ENCODE measurements at regions not wholly inside any gene's neighbourhood (a gene's known extent, or its start where the extent isn't known, plus 50 kb on each side); places are given as distances from the start of the nearest gene placed in this dataset.

- no peaks in the 10 kb centered on the region for H3K36me3 ChIP-seq
- DNase-seq: no peak
- H3K4me3 ChIP-seq: no peak overlapping the region
- H3K9me3 ChIP-seq: no peaks in the 10 kb centered on the region
- H3K27me3 ChIP-seq: no peaks in the 10 kb centered on the region
These were observed 617.6 kb downstream of the INHBA start for GRCh38 chr7:41085244-41085643.

DNA sequence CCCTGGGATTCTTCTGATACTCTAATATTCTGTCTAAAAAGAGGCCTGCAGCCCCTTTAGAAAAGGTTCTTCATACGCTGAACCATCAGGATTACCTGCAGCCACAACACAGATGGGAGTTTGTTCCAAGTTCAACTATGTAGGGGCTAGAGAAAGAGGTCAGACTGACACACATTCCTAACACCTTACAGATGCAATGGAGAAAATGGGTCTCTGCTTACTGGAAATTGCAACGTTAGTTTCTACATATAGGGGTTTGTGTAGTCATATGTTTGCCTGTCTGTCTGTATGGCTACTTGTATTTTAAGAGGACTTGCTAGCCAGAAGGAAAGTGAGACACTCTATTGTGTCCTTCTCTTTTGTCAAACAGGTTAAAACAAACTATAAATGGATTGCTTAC lies 618.5 kb downstream of the INHBA start:
- Histone ChIP-seq H3K27me3 (no peaks in the 10 kb centered on the region), H3K36me3 (no peaks in the 10 kb centered on the region), H3K9me3 (no peaks in the 10 kb centered on the region), H3K4me3 (no peak overlapping the region)
- no peak for DNase-seq

- no peak overlapping the region for H3K4me3 ChIP-seq
- H3K9me3 ChIP-seq: no peaks in the 10 kb centered on the region
- H3K27me3 ChIP-seq: no peaks in the 10 kb centered on the region
- no peak for DNase-seq
- no peaks in the 10 kb centered on the region for H3K36me3 ChIP-seq
These were observed 633.3 kb downstream of the INHBA start for GRCh38 chr7:41069635-41070034.

DNA sequence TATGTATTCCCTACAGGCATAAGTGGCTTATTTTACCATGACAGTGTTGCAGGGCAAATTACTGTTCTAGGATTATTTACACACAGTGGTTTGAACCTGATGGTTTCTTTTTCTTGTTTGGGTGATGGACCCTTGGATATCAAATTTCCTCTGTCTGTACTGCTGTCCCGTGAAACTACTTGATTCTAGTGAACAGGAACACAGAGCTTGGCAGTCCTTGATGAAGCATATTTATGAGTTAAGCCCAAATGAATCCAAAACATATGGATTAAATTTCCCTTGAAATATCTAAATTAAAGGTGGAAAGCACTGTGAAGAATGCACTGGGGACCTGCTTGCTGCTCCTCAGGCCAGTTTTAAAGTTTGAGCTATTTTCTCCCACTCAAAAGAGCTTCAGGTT lies 635.3 kb downstream of the INHBA start:
- H3K4me3 ChIP-seq: no peak overlapping the region
- DNase-seq: no peak

DNA sequence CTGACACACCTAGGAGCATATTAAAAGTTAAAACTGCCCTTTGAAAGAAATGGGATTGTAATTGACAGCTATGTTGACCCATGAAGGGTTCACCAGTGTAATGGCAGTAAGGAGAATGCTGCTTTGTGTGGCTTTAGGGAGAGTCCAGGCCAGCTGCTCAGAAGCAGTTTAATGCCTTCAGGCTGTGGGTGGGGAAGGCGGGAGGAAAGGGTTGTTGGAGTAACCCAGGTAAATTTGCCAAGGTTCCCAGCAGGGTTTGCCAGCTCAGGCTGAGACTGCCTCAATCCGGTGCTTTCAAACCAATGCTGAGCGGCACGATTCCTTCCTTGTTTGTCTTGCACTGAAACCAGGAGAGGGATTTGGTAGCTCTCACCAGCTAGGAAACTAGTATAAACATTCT lies 637.2 kb downstream of the INHBA start:
- Histone ChIP-seq H3K27me3 (no peaks in the 10 kb centered on the region), H3K4me3 (no peak overlapping the region), H3K36me3 (no peaks in the 10 kb centered on the region), H3K9me3 (no peaks in the 10 kb centered on the region)
- no peak for DNase-seq

More for the DNA sequence above, 635.3 kb downstream of the INHBA start:
- no peaks in the 10 kb centered on the region for H3K9me3 ChIP-seq
- no peaks in the 10 kb centered on the region for H3K27me3 ChIP-seq
- H3K36me3 ChIP-seq: no peaks in the 10 kb centered on the region

DNA sequence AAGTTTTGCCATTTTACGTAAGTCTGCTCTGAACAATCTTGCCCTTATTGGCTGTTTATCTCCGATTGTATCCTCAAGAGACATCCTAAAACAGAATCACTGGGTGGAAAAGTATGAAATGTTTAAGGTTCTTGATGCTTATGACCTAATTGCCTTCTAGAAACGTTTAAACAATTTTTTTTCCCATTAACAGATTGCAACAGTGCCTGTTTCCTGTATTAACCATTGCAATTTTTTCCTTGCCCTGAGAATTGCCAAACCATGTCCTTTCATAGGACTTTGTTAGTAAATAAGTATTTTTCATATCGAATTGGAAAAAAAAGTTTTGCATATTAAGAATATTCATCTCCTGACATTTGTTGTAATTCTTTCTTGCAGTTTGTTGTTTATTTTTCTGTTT lies 639.8 kb downstream of the INHBA start:
- no peak for DNase-seq
- no peaks in the 10 kb centered on the region for H3K9me3 ChIP-seq

DNA sequence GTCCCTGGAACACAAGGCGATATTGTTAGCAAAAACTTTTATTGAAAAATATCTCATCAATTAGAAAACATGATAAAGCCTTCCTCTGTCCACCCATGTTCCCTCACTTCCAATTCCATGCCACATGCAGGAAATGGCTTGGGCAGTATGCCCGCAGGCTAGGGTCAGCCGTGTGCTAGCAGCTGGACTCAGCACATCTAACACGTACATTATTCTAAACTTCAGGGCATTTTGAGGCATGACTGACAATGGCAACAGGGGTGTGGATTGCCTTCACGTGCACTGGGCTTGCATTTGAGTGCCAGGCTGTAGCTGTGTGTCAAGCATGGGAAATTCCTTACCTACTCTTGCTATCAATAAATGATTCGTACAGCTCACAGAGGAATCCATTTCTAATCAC lies 642.1 kb downstream of the INHBA start:
- DNase-seq: no peak
- Histone ChIP-seq H3K9me3 (no peaks in the 10 kb centered on the region), H3K36me3 (no peaks in the 10 kb centered on the region), H3K27me3 (no peaks in the 10 kb centered on the region), H3K4me3 (no peak overlapping the region)

More for the DNA sequence above, 639.8 kb downstream of the INHBA start:
- H3K4me3 ChIP-seq: no peak overlapping the region
- H3K36me3 ChIP-seq: no peaks in the 10 kb centered on the region
- no peaks in the 10 kb centered on the region for H3K27me3 ChIP-seq

- no peaks in the 10 kb centered on the region for H3K9me3 ChIP-seq
- H3K27me3 ChIP-seq: no peaks in the 10 kb centered on the region
- H3K4me3 ChIP-seq: no peak overlapping the region
- no peaks in the 10 kb centered on the region for H3K36me3 ChIP-seq
- DNase-seq: no peak
These were observed 643.1 kb downstream of the INHBA start for GRCh38 chr7:41059796-41060195.

DNA sequence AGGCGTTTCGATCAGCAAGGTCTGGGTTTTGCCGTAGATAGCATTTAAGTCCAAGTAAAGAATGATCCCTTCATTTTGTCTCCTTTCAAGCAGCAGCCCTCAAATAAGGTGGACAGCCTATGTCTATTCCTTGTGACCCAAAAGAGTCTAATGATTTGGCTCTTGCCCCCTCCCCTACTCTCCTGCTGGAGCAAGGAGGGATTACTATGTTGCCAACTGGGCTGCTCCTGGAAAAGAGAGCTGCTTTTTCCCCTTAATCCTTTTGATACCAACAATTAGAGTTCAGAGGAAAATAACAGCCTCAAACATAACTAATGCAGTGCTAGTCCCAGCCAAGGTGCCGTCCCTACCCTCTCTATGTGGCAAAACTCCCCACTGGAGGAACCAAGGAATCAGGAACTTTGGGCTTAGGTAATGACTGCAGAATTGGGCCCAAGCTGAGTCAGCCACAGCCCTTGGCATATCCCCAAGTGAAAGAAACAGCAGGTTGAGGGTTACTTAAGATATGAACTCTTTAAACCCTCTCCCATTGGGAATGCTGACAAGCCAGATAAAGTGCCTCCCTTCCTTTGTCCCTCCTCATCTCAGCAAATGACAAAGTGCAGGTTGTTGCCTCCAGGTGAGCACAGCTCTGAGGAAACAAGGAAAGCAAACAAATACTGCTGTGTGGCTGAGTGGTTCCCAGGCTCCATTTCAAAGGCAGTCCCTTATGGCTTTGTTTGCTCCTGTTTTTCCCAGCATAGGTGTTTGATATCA lies 643.7 kb downstream of the INHBA start:
- H3K9me3 ChIP-seq: no peaks in the 10 kb centered on the region
- H3K36me3 ChIP-seq: no peaks in the 10 kb centered on the region
- DNase-seq: no peak
- H3K27me3 ChIP-seq: no peaks in the 10 kb centered on the region
- no peak overlapping the region for H3K4me3 ChIP-seq

DNA sequence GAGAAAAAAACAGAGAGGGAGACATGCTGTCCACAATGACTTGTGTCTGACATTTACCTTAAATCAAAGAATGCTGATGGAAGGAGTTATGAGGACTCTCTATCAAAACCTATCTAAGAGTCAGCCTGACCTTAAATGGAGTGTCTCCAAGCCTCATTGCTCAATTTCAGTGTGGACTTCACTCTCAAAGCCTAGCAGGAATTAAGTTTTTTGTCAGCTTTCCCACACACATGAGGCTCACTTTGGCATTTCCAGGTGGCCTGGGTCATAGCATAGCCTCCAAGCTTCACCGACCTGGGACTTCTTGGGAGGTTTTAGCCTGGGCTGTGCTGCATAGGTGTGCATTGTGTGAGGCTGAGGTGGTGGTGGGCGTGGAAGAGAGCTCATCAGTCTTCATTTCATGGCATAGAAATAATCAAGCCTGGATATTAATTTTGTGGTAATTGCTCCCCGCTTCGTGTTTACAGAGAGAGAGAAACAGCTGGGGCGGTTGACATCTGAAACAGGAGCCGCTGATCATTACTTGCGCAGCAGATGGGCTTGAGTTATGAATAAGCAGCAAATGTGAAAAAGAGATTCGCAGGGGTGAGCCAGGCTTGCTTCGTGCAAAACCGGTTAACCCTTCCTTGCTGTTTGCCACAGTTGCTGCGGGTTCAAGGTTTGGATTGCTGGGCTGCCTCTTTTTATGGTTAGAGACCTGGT lies 647.8 kb downstream of the INHBA start:
- H3K9me3 ChIP-seq: no peaks in the 10 kb centered on the region
- H3K27me3 ChIP-seq: no peaks in the 10 kb centered on the region
- no peak for DNase-seq

GRCh38 chr7:41053820-41054219 lies 649.1 kb downstream of the INHBA start:
- Histone ChIP-seq H3K27me3 (no peaks in the 10 kb centered on the region), H3K9me3 (no peaks in the 10 kb centered on the region), H3K4me3 (no peak overlapping the region), H3K36me3 (no peaks in the 10 kb centered on the region)
- DNase-seq: no peak

More for the DNA sequence above, 647.8 kb downstream of the INHBA start:
- H3K4me3 ChIP-seq: no peak overlapping the region
- no peaks in the 10 kb centered on the region for H3K36me3 ChIP-seq

- H3K9me3 ChIP-seq: no peaks in the 10 kb centered on the region
- DNase-seq: no peak
- H3K4me3 ChIP-seq: no peak overlapping the region
- H3K27me3 ChIP-seq: no peaks in the 10 kb centered on the region
- no peaks in the 10 kb centered on the region for H3K36me3 ChIP-seq
These were observed 650.2 kb downstream of the INHBA start for GRCh38 chr7:41052736-41053135.

- no peaks in the 10 kb centered on the region for H3K9me3 ChIP-seq
- H3K27me3 ChIP-seq: no peaks in the 10 kb centered on the region
- H3K4me3 ChIP-seq: no peak overlapping the region
- H3K36me3 ChIP-seq: no peaks in the 10 kb centered on the region
- DNase-seq: no peak
These were observed 650.7 kb downstream of the INHBA start for GRCh38 chr7:41052201-41052600.

GRCh38 chr7:41051535-41051934 lies 651.4 kb downstream of the INHBA start:
- H3K27me3 ChIP-seq: no peaks in the 10 kb centered on the region
- H3K36me3 ChIP-seq: no peaks in the 10 kb centered on the region
- H3K4me3 ChIP-seq: no peak overlapping the region
- DNase-seq: no peak
- H3K9me3 ChIP-seq: no peaks in the 10 kb centered on the region

DNA sequence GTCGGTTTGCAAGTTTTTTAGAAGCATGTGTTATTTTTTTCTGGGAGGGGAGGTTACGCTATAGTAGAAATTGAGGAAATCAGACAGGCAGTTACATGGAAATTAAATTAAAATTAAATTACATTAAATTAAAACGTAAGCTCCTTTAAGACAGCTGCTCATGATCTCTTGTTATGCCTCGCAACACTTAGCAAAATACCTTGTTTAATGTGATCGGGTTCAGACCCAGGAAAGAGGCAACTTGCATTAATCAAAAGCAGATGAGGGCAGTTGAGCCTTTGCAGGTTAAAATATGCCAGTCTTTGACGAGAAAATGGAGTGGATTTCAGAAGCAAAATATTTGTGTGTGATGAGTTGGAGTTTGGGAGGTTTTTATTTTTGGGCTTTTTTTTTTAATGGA lies 651.8 kb downstream of the INHBA start:
- H3K4me3 ChIP-seq: no peak overlapping the region
- no peak for DNase-seq
- no peaks in the 10 kb centered on the region for H3K9me3 ChIP-seq
- H3K36me3 ChIP-seq: no peaks in the 10 kb centered on the region
- no peaks in the 10 kb centered on the region for H3K27me3 ChIP-seq

- no peak for DNase-seq
- Histone ChIP-seq H3K4me3 (no peak overlapping the region), H3K27me3 (no peaks in the 10 kb centered on the region)
These were observed 654.1 kb downstream of the INHBA start for GRCh38 chr7:41048771-41049170.

DNA sequence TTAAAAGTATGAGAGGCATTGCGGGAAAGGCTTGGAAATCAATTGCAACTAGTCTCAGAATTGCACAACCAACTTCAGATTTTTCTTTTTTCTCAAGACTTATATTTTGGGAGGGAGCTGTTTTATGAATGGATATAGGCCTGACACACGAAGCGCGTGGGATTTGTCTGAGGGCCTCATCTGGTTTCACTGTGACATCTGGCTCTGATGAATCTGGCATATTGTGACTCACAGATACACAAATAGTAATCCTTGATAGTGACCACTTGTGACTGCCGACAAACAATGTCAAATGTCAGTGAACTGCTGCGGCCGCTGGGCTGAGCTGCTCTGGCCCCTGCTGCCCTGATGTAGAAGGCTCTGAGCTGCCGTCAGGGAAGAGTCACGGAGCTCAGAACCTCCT lies 655.1 kb downstream of the INHBA start:
- Histone ChIP-seq H3K27me3 (no peaks in the 10 kb centered on the region), H3K36me3 (no peaks in the 10 kb centered on the region), H3K9me3 (no peaks in the 10 kb centered on the region), H3K4me3 (no peak overlapping the region)
- no peak for DNase-seq

More at GRCh38 chr7:41048771-41049170, 654.1 kb downstream of the INHBA start:
- no peaks in the 10 kb centered on the region for H3K36me3 ChIP-seq
- no peaks in the 10 kb centered on the region for H3K9me3 ChIP-seq

- H3K36me3 ChIP-seq: no peaks in the 10 kb centered on the region
- no peak for DNase-seq
- no peaks in the 10 kb centered on the region for H3K9me3 ChIP-seq
- no peak overlapping the region for H3K4me3 ChIP-seq
- no peaks in the 10 kb centered on the region for H3K27me3 ChIP-seq
These were observed 655.7 kb downstream of the INHBA start for GRCh38 chr7:41047211-41047610.
